Retinal pigment epithelial cell (primary cell): ENCODE measurements at regions not wholly inside any gene's neighbourhood (a gene's known extent, or its start where the extent isn't known, plus 50 kb on each side); places are given as distances from the start of the nearest gene placed in this dataset.

ENCODE experiments used
- DNase-seq: peaks from one replicate; pipeline ENCODE4 v3.0.0-alpha.2; 2010; ENCODE audit warnings: low read depth
- H3K4me3 ChIP-seq: 2 replicates; pipeline ENCODE4 v1.5.1; 2011; ENCODE audit warnings: mild to moderate bottlenecking, low read length, control low read depth, moderate library complexity
- CTCF ChIP-seq: conservative IDR thresholded peaks from 2 replicates; pipeline ENCODE4 v1.5.1; 2011; ENCODE audit warnings: low read depth, low read length, control low read depth, inconsistent platforms

GRCh38 chr13:67650471-67650870, 420.3 kb upstream of the PCDH9 start:
- DNase-seq: no peak

GRCh38 chr13:67645874-67646467, 415.8 kb upstream of the PCDH9 start:
- H3K4me3 ChIP-seq: no peak overlapping the region
- no peak for DNase-seq
- TF ChIP-seq CTCF: no peak

More at GRCh38 chr13:67650471-67650870, 420.3 kb upstream of the PCDH9 start:
- no peak for TF ChIP-seq CTCF
- H3K4me3 ChIP-seq: no peak overlapping the region

- TF ChIP-seq CTCF: no peak
- no peak for DNase-seq
These were observed 413.4 kb upstream of the PCDH9 start for GRCh38 chr13:67643516-67644055.

GRCh38 chr13:67642657-67643056, 412.5 kb upstream of the PCDH9 start:
- TF ChIP-seq CTCF: no peak
- DNase-seq: no peak
- no peak overlapping the region for H3K4me3 ChIP-seq

More at GRCh38 chr13:67643516-67644055, 413.4 kb upstream of the PCDH9 start:
- no peak overlapping the region for H3K4me3 ChIP-seq

GRCh38 chr13:67635754-67636153, 405.6 kb upstream of the PCDH9 start:
- no peak overlapping the region for H3K4me3 ChIP-seq
- TF ChIP-seq CTCF: no peak
- no peak for DNase-seq

GRCh38 chr13:67632590-67632989, 402.5 kb upstream of the PCDH9 start:
- H3K4me3 ChIP-seq: no peak overlapping the region
- no peak for DNase-seq
- no peak for TF ChIP-seq CTCF

- DNase-seq: no peak
- TF ChIP-seq CTCF: no peak
- no peak overlapping the region for H3K4me3 ChIP-seq
These were observed 400.5 kb upstream of the PCDH9 start for GRCh38 chr13:67630640-67631039.
